Osteocyte (in vitro differentiated cells): ENCODE measurements at regions not wholly inside any gene's neighbourhood (a gene's known extent, or its start where the extent isn't known, plus 50 kb on each side); places are given as distances from the start of the nearest gene placed in this dataset.
A peak's percentile ranks its signal among the peaks of the same experiment; 100 is the strongest.

Experiments
- DNase-seq: peaks from one replicate; pipeline ENCODE4 v3.0.0; 2021; ENCODE audit warnings: mixed read lengths; ENCODE audit not compliant: unreplicated experiment; ENCODE audit errors: extremely low spot score
- H3K27ac Mint-ChIP-seq: one replicate; pipeline ENCODE4 v1.8.0; 2021; ENCODE audit warnings: mild to moderate bottlenecking, mixed read lengths; ENCODE audit not compliant: unreplicated experiment
- H3K27me3 Mint-ChIP-seq: one replicate; pipeline ENCODE4 v1.8.0; 2021; ENCODE audit warnings: mixed read lengths; ENCODE audit not compliant: unreplicated experiment
- H3K36me3 Mint-ChIP-seq: one replicate; pipeline ENCODE4 v1.8.0; 2021; ENCODE audit warnings: mixed read lengths; ENCODE audit not compliant: unreplicated experiment
- H3K4me1 Mint-ChIP-seq: one replicate; pipeline ENCODE4 v1.8.0; 2021; ENCODE audit warnings: mixed read lengths; ENCODE audit not compliant: unreplicated experiment
- H3K4me3 Mint-ChIP-seq: one replicate; pipeline ENCODE4 v1.8.0; 2021; ENCODE audit warnings: mild to moderate bottlenecking, moderate library complexity, mixed read lengths; ENCODE audit not compliant: unreplicated experiment
- H3K9me3 Mint-ChIP-seq: one replicate; pipeline ENCODE4 v1.8.0; 2021; ENCODE audit warnings: mixed read lengths; ENCODE audit not compliant: unreplicated experiment
- TF ChIP-seq, protein P1 (sequence below): fragments of 200-600 bp; sonication (generic); IDR thresholded peaks from 2 replicates; pipeline ENCODE4 v1.5.0; 2021; ENCODE audit warnings: antibody characterized with exemption, mild to moderate bottlenecking, moderate library complexity

DNA sequence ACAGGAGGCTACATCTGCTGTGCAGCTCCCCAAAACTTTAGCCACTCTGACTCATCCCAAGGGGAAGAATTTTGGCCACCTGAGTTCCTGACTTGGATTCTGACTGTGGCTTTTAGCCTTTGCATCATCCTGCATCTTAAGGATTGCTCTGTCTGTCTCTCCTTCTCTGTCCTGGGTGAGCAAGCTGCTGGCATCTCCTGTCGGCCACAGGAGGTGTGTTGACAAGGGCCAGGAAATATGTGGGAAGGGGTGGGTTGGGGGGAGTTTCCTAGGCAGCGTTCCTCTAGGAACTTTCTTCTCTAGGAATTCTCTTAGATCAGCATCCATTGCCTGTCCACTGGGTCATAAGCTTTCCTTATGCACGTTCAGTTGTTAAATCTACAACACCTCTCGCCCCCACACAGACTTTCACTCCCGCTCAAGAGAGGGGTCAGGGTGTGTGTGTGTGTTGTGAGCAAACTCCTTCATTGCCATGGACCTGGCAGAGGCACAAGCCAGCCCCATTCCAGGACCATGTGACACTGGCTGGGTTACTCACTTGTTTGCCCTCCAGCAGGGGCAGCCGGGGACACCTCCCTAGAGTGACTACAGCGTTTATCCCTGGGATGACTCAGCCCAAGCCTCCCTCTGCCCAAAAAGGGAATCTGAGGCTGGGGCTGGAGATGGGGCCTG lies 145.0 kb upstream of the DUSP10 start:
- TF ChIP-seq, protein P1, sequence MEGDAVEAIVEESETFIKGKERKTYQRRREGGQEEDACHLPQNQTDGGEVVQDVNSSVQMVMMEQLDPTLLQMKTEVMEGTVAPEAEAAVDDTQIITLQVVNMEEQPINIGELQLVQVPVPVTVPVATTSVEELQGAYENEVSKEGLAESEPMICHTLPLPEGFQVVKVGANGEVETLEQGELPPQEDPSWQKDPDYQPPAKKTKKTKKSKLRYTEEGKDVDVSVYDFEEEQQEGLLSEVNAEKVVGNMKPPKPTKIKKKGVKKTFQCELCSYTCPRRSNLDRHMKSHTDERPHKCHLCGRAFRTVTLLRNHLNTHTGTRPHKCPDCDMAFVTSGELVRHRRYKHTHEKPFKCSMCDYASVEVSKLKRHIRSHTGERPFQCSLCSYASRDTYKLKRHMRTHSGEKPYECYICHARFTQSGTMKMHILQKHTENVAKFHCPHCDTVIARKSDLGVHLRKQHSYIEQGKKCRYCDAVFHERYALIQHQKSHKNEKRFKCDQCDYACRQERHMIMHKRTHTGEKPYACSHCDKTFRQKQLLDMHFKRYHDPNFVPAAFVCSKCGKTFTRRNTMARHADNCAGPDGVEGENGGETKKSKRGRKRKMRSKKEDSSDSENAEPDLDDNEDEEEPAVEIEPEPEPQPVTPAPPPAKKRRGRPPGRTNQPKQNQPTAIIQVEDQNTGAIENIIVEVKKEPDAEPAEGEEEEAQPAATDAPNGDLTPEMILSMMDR = no peak
- Mint-ChIP-seq H3K27ac (peak overlapping the region; percentile 52), H3K9me3 (no peaks in the 10 kb centered on the region), H3K4me1 (peaks cover 50% of the 10 kb centered on the region), H3K36me3 (no peaks in the 10 kb centered on the region), H3K27me3 (no peaks in the 10 kb centered on the region), H3K4me3 (no peak overlapping the region)
- DNase-seq = peak; percentile 88

DNA sequence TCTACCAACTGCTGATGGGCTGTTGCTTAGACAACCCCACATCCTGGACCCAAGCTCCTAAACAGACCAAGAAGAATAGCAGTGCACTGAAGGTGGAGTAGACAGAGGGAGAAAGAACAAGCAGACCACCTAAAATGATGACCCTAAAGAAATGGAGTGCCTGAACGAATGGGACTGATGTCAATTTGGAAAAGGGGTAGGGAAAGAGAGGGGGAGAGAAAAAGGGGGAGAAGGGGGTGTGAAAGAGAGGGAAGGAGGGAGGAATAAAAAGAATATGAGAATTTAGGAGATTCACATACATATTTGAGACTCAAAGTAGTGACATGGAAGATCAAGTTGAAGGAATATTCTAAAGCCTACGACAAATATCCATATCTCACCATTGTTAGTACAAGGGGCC lies 144.4 kb upstream of the DUSP10 start:
- Mint-ChIP-seq H3K4me3 (no peak overlapping the region), H3K9me3 (no peaks in the 10 kb centered on the region), H3K27ac (no peak overlapping the region), H3K27me3 (no peaks in the 10 kb centered on the region), H3K4me1 (peaks cover 45% of the 10 kb centered on the region), H3K36me3 (no peaks in the 10 kb centered on the region)
- TF ChIP-seq, protein P1 = no peak
- DNase-seq = no peak

DNA sequence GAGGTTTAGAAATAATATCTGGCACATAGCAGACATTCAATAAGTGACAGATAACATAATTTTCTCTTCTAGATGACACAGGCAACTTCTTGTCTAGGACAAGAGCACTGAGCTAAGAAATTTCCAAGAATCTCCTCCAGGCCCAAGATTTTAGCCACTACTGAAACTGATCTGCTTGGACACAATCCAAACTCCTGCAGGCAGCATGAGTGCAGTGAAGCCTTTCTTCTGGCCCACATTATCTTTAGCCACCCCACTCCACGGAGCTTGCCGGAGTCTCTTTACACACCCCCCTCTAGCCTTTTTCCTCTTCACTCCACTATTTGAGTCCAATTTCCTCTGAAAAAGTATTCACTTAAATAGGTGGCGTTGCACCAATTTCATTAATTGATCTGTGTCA lies 142.9 kb upstream of the DUSP10 start:
- Mint-ChIP-seq H3K27me3 (no peaks in the 10 kb centered on the region), H3K4me1 (peaks cover 33% of the 10 kb centered on the region)
- no peak for DNase-seq

DNA sequence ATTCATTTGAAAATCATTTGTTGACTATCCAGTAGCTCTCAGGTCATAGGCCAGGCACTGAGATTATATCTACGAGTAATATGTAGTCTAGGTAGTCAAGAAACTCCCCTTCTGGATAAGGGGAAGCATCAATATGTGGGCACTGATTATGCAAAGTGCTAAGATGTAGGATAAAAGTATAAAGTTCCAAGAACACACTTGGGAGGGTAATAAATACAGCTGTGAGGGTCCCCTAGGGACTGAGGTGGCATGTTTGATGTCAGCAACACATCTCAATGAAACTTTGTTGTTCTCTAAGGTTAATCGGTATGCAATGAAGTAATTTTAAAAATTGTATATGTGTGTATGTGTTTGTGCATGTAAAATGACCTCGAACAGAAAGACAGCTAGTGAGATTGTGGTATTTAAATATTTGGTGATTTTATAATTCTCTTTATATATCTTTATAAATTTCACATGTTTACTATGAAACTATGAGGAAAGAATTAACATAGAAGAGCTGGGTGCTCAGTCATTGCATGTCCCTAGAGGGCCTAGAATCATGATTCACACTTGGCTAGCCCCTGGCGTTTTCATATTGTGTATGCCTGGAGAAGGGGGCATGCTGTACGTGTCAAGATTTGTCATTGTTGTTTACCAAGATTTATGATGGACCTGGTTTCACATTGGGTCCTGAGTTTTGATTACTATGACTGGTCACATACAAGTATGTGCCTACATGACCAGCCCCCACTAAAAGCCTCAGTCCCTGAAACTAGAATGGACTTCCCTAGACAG lies 140.1 kb upstream of the DUSP10 start:
- Mint-ChIP-seq H3K27ac (no peak overlapping the region), H3K4me3 (no peak overlapping the region), H3K9me3 (no peaks in the 10 kb centered on the region), H3K36me3 (no peaks in the 10 kb centered on the region), H3K4me1 (peaks cover 23% of the 10 kb centered on the region), H3K27me3 (no peaks in the 10 kb centered on the region)
- DNase-seq = no peak
- TF ChIP-seq, protein P1 = no peak

More for the DNA sequence above, 142.9 kb upstream of the DUSP10 start:
- H3K27ac Mint-ChIP-seq = no peak overlapping the region
- no peaks in the 10 kb centered on the region for H3K9me3 Mint-ChIP-seq
- H3K36me3 Mint-ChIP-seq = no peaks in the 10 kb centered on the region
- H3K4me3 Mint-ChIP-seq = no peak overlapping the region
- TF ChIP-seq, protein P1 = no peak

DNA sequence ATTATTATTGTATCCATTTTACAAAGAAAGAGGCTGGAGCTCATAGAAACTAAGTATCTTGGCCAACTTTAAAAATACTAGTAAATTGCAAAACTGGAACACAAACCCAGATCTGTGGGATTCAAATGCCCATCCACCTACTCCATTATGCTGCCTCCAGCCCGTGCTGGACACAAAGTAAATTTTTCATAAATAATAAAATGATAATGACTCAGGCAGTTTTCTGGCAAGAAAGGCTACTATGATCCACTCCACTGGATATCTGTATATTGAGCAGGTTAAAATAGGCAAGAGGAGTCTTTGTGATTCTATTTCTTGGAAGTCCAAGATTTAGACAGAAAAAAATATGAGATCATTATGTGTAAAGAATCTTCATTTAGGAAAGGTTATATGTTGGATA lies 138.3 kb upstream of the DUSP10 start:
- H3K9me3 Mint-ChIP-seq = no peaks in the 10 kb centered on the region
- peaks cover 9% of the 10 kb centered on the region for H3K4me1 Mint-ChIP-seq
- no peak overlapping the region for H3K4me3 Mint-ChIP-seq
- H3K36me3 Mint-ChIP-seq = no peaks in the 10 kb centered on the region
- no peak overlapping the region for H3K27ac Mint-ChIP-seq
- DNase-seq = no peak
- TF ChIP-seq, protein P1 = no peak
- no peaks in the 10 kb centered on the region for H3K27me3 Mint-ChIP-seq
